ENCODE measurements at regions not wholly inside any gene's neighbourhood (a gene's known extent, or its start where the extent isn't known, plus 50 kb on each side); places are given as distances from the start of the nearest gene placed in this dataset.

- TF ChIP-seq TAF1 (IDR thresholded peaks at IDR 0.05; ENCODE audit: borderline replicate concordance, insufficient read depth, low read length) (no peak), POLR2AphosphoS5 (IDR thresholded peaks at IDR 0.05; ENCODE audit: low read depth, low read length) (no peak), SIN3A (IDR thresholded peaks at IDR 0.05; ENCODE audit: borderline replicate concordance, insufficient read depth, low read length) (no peak)
- TF ChIP-seq, protein P1, sequence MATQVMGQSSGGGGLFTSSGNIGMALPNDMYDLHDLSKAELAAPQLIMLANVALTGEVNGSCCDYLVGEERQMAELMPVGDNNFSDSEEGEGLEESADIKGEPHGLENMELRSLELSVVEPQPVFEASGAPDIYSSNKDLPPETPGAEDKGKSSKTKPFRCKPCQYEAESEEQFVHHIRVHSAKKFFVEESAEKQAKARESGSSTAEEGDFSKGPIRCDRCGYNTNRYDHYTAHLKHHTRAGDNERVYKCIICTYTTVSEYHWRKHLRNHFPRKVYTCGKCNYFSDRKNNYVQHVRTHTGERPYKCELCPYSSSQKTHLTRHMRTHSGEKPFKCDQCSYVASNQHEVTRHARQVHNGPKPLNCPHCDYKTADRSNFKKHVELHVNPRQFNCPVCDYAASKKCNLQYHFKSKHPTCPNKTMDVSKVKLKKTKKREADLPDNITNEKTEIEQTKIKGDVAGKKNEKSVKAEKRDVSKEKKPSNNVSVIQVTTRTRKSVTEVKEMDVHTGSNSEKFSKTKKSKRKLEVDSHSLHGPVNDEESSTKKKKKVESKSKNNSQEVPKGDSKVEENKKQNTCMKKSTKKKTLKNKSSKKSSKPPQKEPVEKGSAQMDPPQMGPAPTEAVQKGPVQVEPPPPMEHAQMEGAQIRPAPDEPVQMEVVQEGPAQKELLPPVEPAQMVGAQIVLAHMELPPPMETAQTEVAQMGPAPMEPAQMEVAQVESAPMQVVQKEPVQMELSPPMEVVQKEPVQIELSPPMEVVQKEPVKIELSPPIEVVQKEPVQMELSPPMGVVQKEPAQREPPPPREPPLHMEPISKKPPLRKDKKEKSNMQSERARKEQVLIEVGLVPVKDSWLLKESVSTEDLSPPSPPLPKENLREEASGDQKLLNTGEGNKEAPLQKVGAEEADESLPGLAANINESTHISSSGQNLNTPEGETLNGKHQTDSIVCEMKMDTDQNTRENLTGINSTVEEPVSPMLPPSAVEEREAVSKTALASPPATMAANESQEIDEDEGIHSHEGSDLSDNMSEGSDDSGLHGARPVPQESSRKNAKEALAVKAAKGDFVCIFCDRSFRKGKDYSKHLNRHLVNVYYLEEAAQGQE (IDR thresholded peaks at IDR 0.05; ENCODE audit: insufficient read depth in 1 of 2, low read depth in 2 of 2, low read length in 2 of 2), result no peak
These were observed 441.9 kb upstream of the PIK3R1 start for GRCh38 chr5:67773411-67774266.

Measured in PFSK-1 (cell line).